ENCODE measurements at regions not wholly inside any gene's neighbourhood (a gene's known extent, or its start where the extent isn't known, plus 50 kb on each side); places are given as distances from the start of the nearest gene placed in this dataset.
"Not testable (repeated sequence)": the region's sequence is repeated elsewhere in the genome, so short reads cannot be mapped to it uniquely, and the experiment has no call there.

DNA sequence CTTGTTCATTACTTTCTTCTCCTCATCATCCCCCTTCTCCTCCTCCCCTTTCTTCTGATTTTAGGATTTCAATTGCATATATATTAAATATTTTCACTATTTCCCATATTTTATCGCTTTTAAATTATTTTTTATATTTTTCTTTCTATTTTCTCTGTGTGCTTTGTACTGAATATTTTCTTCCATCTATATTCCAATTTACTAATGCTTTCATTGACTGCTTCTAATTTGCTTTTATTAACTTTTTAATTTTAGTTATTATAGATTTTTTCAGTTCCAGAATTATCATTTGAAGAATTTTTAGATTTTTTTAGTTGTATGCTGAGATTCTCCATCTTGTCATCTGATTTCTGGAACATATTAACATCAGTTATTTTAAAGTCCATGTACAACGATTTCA lies 83.2 kb upstream of the ST3GAL6 start:
- no peaks in the 10 kb centered on the region for H3K9me3 ChIP-seq
- no peaks in the 10 kb centered on the region for H3K4me1 ChIP-seq
- no peaks in the 10 kb centered on the region for H3K36me3 ChIP-seq
- H3K27me3 ChIP-seq, result no peaks in the 10 kb centered on the region
- WGBS, 2 donors, result 69 to 71% methylated on average over 2 of the region's 2 CpGs
- H3K4me3 ChIP-seq, result no peak overlapping the region
- no peak for ATAC-seq
- no peak for DNase-seq
- TF ChIP-seq, protein P1, sequence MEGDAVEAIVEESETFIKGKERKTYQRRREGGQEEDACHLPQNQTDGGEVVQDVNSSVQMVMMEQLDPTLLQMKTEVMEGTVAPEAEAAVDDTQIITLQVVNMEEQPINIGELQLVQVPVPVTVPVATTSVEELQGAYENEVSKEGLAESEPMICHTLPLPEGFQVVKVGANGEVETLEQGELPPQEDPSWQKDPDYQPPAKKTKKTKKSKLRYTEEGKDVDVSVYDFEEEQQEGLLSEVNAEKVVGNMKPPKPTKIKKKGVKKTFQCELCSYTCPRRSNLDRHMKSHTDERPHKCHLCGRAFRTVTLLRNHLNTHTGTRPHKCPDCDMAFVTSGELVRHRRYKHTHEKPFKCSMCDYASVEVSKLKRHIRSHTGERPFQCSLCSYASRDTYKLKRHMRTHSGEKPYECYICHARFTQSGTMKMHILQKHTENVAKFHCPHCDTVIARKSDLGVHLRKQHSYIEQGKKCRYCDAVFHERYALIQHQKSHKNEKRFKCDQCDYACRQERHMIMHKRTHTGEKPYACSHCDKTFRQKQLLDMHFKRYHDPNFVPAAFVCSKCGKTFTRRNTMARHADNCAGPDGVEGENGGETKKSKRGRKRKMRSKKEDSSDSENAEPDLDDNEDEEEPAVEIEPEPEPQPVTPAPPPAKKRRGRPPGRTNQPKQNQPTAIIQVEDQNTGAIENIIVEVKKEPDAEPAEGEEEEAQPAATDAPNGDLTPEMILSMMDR (IDR thresholded peaks at IDR 0.05), result no peak
- FAIRE-seq, result no peak
- intact Hi-C loops (cut with DNase I), result no loop called here
- no peak overlapping the region for H3K27ac ChIP-seq

DNA sequence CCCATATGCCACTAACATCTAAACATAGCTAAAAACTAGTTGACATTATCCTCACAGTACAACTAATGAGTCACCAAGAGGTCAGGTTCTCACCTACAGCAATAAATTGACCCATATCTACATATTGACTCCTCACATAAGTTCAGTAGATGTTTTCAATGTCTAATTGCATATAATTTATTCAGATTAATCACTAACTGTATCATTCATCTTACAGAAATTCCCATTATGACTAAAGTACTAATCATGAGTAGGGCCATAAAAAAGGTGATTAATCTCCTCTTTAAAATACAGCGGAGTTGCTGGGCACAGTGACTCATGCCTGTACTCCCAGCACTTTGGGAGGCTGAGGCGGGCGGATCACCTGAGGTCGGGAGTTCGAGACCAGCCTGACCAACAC lies 82.4 kb upstream of the ST3GAL6 start:
- FAIRE-seq (no peak), ATAC-seq (no peak)
- TF ChIP-seq, protein P1 (IDR thresholded peaks at IDR 0.05), result no peak

GRCh38 chr3:98681486-98681885 lies 81.7 kb upstream of the ST3GAL6 start:
- no peak for FAIRE-seq
- intact Hi-C loops (cut with DNase I), result no loop called here
- H3K4me1 ChIP-seq, result no peaks in the 10 kb centered on the region
- no peak overlapping the region for H3K27ac ChIP-seq
- TF ChIP-seq, protein P1 (IDR thresholded peaks at IDR 0.05), result no peak
- no peak for DNase-seq
- H3K9me3 ChIP-seq, result no peaks in the 10 kb centered on the region
- WGBS, 2 donors, result 85 to 91% methylated on average over 7 of the region's 7 CpGs
- H3K36me3 ChIP-seq, result no peaks in the 10 kb centered on the region
- no peak overlapping the region for H3K4me3 ChIP-seq
- no peaks in the 10 kb centered on the region for H3K27me3 ChIP-seq
- ATAC-seq, result no peak

More for the DNA sequence above, 82.4 kb upstream of the ST3GAL6 start:
- H3K4me3 ChIP-seq, result no peak overlapping the region
- H3K27me3 ChIP-seq, result no peaks in the 10 kb centered on the region
- intact Hi-C loops (cut with DNase I), result no loop called here
- H3K9me3 ChIP-seq, result no peaks in the 10 kb centered on the region
- H3K4me1 ChIP-seq, result no peaks in the 10 kb centered on the region
- no peak for DNase-seq
- no peaks in the 10 kb centered on the region for H3K36me3 ChIP-seq
- no peak overlapping the region for H3K27ac ChIP-seq
- 83 to 87% methylated on average over 5 of the region's 5 CpGs for WGBS, 2 donors

GRCh38 chr3:98682391-98682790 lies 80.7 kb upstream of the ST3GAL6 start:
- H3K27ac ChIP-seq; H3K36me3 ChIP-seq; ATAC-seq; H3K4me3 ChIP-seq; FAIRE-seq; H3K27me3 ChIP-seq; intact Hi-C loops (cut with DNase I); H3K9me3 ChIP-seq; DNase-seq; H3K4me1 ChIP-seq: not testable (repeated sequence)
- 70 to 74% methylated on average over 6 of the region's 6 CpGs for WGBS, 2 donors

DNA sequence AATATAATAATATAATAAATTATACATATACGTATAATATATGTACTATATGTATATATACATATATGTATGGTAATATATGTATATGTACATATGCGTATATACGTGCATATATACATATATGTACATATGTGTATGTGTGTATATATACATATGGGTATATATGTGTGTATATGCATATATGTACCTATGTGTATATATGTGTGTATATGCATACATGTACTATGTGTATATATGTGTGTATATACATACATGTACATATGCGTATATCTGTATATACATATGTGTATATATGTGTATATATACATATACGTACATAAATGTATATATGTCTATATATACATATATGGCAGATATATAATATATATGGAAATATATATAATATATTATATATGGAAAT lies 74.8 kb upstream of the ST3GAL6 start:
- intact Hi-C loops (cut with DNase I), result no loop called here
- ATAC-seq (no peak), DNase-seq (no peak), FAIRE-seq (no peak)
- Histone ChIP-seq H3K27me3 (no peaks in the 10 kb centered on the region), H3K4me3 (no peak overlapping the region), H3K27ac (no peak overlapping the region), H3K4me1 (no peaks in the 10 kb centered on the region), H3K36me3 (no peaks in the 10 kb centered on the region), H3K9me3 (no peaks in the 10 kb centered on the region)
- WGBS, 2 donors, result 83 to 95% methylated on average over 5 of the region's 5 CpGs
- TF ChIP-seq, protein P1 (IDR thresholded peaks at IDR 0.05), result no peak

DNA sequence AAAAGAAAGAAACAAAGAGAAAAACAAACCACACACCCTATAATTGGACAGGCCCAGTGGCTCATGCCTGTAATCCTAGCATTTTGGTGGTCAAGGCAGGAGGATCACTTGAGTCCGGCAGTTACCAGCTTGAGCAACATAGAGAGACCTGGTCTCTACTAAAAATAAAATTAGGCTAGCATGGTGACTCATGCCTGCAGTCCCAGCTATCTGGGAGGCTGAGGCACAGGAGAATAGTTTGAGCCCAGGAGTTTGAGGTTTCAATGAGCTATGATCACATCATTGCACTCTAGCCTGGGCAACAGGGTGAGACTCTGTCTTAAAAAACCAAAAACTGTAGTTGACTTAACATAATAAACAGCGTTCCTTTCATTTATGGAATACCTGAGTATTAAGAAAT lies 72.3 kb upstream of the ST3GAL6 start:
- ATAC-seq (no peak), FAIRE-seq (no peak), DNase-seq (no peak)
- TF ChIP-seq, protein P1 (IDR thresholded peaks at IDR 0.05), result no peak
- no peak overlapping the region for H3K27ac ChIP-seq
- no peaks in the 10 kb centered on the region for H3K36me3 ChIP-seq
- no peaks in the 10 kb centered on the region for H3K4me1 ChIP-seq
- no peaks in the 10 kb centered on the region for H3K9me3 ChIP-seq
- H3K4me3 ChIP-seq, result no peak overlapping the region
- intact Hi-C loops (cut with DNase I), result no loop called here
- WGBS, 2 donors, result 90 to 95% methylated on average over 2 of the region's 2 CpGs
- no peaks in the 10 kb centered on the region for H3K27me3 ChIP-seq
